Body of pancreas (tissue), 4 donors: ENCODE measurements at regions not wholly inside any gene's neighbourhood (a gene's known extent, or its start where the extent isn't known, plus 50 kb on each side); places are given as distances from the start of the nearest gene placed in this dataset.

ENCODE experiments used
- ATAC-seq: fragments of 150-250 bp; one replicate; pipeline ENCODE4 v1.9.1; 2016
- DNase-seq, 4 donors: peaks; one replicate each; pipeline ENCODE4 v3.0.0-alpha.2; 2019
- H3K27ac ChIP-seq, 4 donors: fragments of 200-600 bp; sonication (generic); 1 replicate in 3 of 4; 2 replicates in 1 of 4; pipeline versions ENCODE4 v1.5.1 to v1.6.1; 2016 to 2019; ENCODE audit warnings: mild to moderate bottlenecking in 1 of 4, mixed read lengths in 1 of 4, moderate library complexity in 1 of 4
- H3K27me3 ChIP-seq, 2 donors: fragments of 200-600 bp; sonication (generic); one replicate each; pipeline ENCODE4 v1.6.0; 2016; ENCODE audit warnings: mild to moderate bottlenecking in 1 of 2
- H3K36me3 ChIP-seq, 2 donors: fragments of 200-600 bp; sonication (generic); replicated peaks in 1 of 2; 2 replicates each; pipeline ENCODE4 v1.5.1; 2016; ENCODE audit warnings: low read depth in 2 of 2; ENCODE audit not compliant: insufficient read depth in 1 of 2
- H3K4me1 ChIP-seq: fragments of 200-600 bp; sonication (generic); one replicate; pipeline ENCODE4 v1.6.0; 2016
- H3K4me3 ChIP-seq, 2 donors: fragments of 200-600 bp; sonication (generic); 1 replicate in 1 of 2; 2 replicates in 1 of 2; pipeline ENCODE4 v1.5.1; 2016 to 2019
- H3K9me3 ChIP-seq, 3 donors: fragments of 200-600 bp; sonication (generic); 1 replicate in 2 of 3; 2 replicates in 1 of 3; pipeline ENCODE4 v1.5.1; 2016
- POLR2A ChIP-seq, 3 donors: fragments of 450-650 bp; IDR thresholded peaks; one replicate each; pipeline ENCODE4 v1.6.1; 2016; ENCODE audit warnings: antibody characterized with exemption in 3 of 3, mild to moderate bottlenecking in 2 of 3
- WGBS, 2 donors: methylation state at CpG; one replicate each; pipeline ENCODE4 v1.1.5; 2017; 5-methylcytosine and 5-hydroxymethylcytosine counted together
- intact Hi-C: fragments of 100-400 bp; cut with DNase I; formaldehyde crosslinking; loops from one replicate; pipeline ENCODE4 v1.15.1; 2023
- TF ChIP-seq, protein P1 (sequence below), 7 experiments: fragments of 450-650 bp in 4 of 7; fragments of 200-600 bp in 3 of 7; sonication (generic) in 3 of 7; IDR thresholded peaks; one replicate each; pipeline ENCODE4 v1.5.1; 2016 to 2019; ENCODE audit warnings: antibody characterized with exemption in 7 of 7

DNA sequence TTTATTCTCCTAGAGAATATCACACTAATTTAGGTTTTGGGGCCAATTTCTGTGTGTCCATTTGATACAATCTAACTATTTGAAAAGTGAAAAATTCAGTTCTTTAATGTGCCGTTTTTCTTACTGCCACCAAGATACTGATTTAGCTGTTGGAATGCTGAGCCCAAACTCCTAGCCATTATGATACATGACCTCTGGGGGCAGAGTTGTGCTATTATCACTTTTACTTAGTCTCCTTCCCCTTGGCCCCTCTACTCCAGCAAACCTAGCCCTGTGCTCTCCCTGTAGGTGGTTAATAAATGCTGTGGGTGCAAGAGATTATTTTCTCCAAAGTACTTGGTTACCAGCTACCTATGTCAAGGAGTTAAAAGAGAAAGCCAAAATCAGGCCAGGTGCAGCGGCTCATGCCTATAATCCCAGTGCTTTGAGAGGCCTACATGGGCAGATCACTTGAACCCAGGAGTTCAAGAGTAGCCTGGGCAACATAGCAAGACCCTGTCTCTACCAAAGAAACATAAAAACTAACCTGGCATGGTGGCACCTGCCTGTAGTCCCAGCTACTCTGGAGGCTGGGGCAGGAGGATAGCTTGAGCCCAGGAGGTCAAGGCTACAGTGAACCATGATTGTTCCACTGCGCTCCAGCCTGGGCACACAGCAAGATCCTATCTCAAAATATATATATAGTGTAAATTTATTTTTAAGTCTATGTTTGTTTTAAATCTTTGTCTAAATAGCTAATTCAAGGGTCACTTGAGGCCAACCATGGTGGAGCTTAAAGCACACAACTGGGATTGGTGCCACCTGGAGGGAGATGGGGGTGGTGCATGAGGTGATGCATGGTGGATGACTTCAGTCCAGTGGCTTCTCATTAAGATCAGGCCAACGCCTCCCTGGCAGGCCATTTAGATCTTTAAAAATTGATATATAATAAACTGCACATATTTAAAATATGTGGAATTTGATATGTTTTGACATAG lies 193.2 kb upstream of the PLET1 start:
- no peaks in the 10 kb centered on the region for H3K36me3 ChIP-seq
- ATAC-seq (no peak), DNase-seq (peak; percentile 22 to 59 (median 28))
- H3K27me3 ChIP-seq: no peaks in the 10 kb centered on the region
- intact Hi-C loops: no loop called here
- TF ChIP-seq, protein P1, sequence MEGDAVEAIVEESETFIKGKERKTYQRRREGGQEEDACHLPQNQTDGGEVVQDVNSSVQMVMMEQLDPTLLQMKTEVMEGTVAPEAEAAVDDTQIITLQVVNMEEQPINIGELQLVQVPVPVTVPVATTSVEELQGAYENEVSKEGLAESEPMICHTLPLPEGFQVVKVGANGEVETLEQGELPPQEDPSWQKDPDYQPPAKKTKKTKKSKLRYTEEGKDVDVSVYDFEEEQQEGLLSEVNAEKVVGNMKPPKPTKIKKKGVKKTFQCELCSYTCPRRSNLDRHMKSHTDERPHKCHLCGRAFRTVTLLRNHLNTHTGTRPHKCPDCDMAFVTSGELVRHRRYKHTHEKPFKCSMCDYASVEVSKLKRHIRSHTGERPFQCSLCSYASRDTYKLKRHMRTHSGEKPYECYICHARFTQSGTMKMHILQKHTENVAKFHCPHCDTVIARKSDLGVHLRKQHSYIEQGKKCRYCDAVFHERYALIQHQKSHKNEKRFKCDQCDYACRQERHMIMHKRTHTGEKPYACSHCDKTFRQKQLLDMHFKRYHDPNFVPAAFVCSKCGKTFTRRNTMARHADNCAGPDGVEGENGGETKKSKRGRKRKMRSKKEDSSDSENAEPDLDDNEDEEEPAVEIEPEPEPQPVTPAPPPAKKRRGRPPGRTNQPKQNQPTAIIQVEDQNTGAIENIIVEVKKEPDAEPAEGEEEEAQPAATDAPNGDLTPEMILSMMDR (IDR thresholded peaks at IDR 0.05): peak in 6 of 7 experiments; percentile 12 to 35 (median 26)
- TF ChIP-seq POLR2A (IDR thresholded peaks at IDR 0.05): no peak
- WGBS, 2 donors: 62 to 72% methylated on average over 4 of the region's 4 CpGs
- H3K4me1 ChIP-seq: no peaks in the 10 kb centered on the region
- H3K4me3 ChIP-seq: no peak overlapping the region
- no peak overlapping the region for H3K27ac ChIP-seq
- H3K9me3 ChIP-seq: no peaks in the 10 kb centered on the region

DNA sequence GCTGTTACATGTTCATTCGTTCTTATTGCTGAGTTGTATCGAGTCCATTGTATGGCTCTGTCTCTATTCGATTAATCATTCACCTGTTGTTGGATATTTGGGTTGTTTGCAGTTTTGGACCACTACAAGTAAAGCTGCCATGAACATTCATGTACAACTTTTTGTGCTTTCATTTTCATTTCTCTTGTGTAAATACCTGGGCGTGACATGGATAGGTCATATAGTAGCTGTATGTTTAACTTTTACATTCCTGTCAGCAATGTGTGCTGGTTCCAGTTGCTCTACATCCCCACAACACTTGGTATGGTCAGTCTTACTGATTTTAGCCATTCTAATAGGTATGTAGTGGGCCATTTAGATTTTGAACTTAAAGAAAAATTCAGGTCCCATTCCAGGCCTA lies 194.2 kb upstream of the PLET1 start:
- H3K27me3 ChIP-seq: no peaks in the 10 kb centered on the region
- H3K36me3 ChIP-seq: no peaks in the 10 kb centered on the region
- no peak for ATAC-seq
- H3K4me3 ChIP-seq: no peak overlapping the region
- 73 to 79% methylated on average over 4 of the region's 4 CpGs for WGBS, 2 donors
- DNase-seq: no peak
- no peak overlapping the region for H3K27ac ChIP-seq
- no peak for TF ChIP-seq POLR2A (IDR thresholded peaks at IDR 0.05)
- TF ChIP-seq, protein P1 (IDR thresholded peaks at IDR 0.05): no peak
- H3K4me1 ChIP-seq: no peaks in the 10 kb centered on the region
- intact Hi-C loops: no loop called here
- no peaks in the 10 kb centered on the region for H3K9me3 ChIP-seq

DNA sequence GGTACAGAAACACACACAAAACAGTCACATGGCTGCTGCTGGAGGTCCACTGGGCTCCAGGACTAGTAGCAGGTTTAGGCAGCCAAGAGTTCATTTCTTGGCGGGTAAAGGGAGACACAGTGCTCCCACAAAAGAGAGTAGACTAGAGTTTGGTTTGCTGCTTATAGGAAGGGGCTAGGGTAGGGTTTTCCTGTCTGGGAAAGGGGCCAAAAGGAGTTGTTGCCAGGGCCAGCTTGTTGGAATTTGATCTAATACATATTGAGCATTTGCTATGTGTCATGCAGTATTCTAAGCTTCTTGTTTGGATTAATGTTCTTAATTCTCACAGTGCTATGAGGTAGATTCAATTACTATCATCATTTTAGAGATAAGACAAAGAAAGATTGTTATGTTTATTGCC lies 195.1 kb upstream of the PLET1 start:
- no peak for DNase-seq
- intact Hi-C loops: no loop called here
- Histone ChIP-seq H3K9me3 (no peaks in the 10 kb centered on the region), H3K4me3 (no peak overlapping the region), H3K36me3 (no peaks in the 10 kb centered on the region), H3K27ac (no peak overlapping the region), H3K4me1 (no peaks in the 10 kb centered on the region), H3K27me3 (no peaks in the 10 kb centered on the region)
- no peak for ATAC-seq
- TF ChIP-seq, protein P1 (IDR thresholded peaks at IDR 0.05): no peak
- TF ChIP-seq POLR2A (IDR thresholded peaks at IDR 0.05): no peak
- 72 to 100% methylated on average over 1 of the region's 1 CpG for WGBS, 2 donors

DNA sequence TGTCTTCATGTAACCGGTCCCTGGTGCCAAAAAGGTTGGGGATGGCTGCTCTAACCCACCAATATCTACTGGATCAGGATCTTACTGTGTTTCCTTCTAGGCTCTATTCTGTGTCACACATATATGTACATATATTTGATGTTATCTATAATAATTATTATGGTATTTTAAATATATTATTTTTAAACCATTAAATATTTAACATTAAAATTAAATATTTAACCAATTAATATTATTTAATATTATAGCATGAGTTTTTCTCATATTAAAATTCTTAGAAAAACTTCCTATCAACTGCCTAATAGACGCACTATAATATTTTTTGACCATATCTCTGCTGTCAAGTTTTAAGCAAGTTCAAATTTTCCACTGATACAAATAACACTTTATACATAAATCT lies 196.9 kb upstream of the PLET1 start:
- Histone ChIP-seq H3K27ac (no peak overlapping the region), H3K27me3 (no peaks in the 10 kb centered on the region), H3K4me1 (no peaks in the 10 kb centered on the region), H3K36me3 (no peaks in the 10 kb centered on the region), H3K9me3 (no peaks in the 10 kb centered on the region), H3K4me3 (no peak overlapping the region)
- TF ChIP-seq POLR2A (IDR thresholded peaks at IDR 0.05): no peak
- TF ChIP-seq, protein P1 (IDR thresholded peaks at IDR 0.05): no peak
- 69 to 78% methylated on average over 2 of the region's 2 CpGs for WGBS, 2 donors
- no peak for DNase-seq
- intact Hi-C loops: no loop called here
- no peak for ATAC-seq
